Ishikawa (cell line): ENCODE measurements at regions not wholly inside any gene's neighbourhood (a gene's known extent, or its start where the extent isn't known, plus 50 kb on each side); places are given as distances from the start of the nearest gene placed in this dataset.

Source experiments
- CEBPB ChIP-seq: IDR thresholded peaks from 2 replicates; pipeline ENCODE4 v1.6.1; 2012
- CREB1 ChIP-seq: IDR thresholded peaks from 2 replicates; pipeline ENCODE4 v1.6.1; 2012; ENCODE audit warnings: low read depth
- EGR1 ChIP-seq: IDR thresholded peaks from 2 replicates; pipeline ENCODE4 v1.6.1; 2012
- EP300 ChIP-seq: IDR thresholded peaks from 2 replicates; pipeline ENCODE4 v1.6.1; 2012; ENCODE audit warnings: borderline replicate concordance
- FOXM1 ChIP-seq: IDR thresholded peaks from 2 replicates; pipeline ENCODE4 v1.6.1; 2012; ENCODE audit warnings: low read depth, borderline replicate concordance
- MAX ChIP-seq: IDR thresholded peaks from 2 replicates; pipeline ENCODE4 v1.6.1; 2012
- NFIC ChIP-seq: IDR thresholded peaks from 2 replicates; pipeline ENCODE4 v1.6.1; 2012
- RAD21 ChIP-seq: IDR thresholded peaks from 2 replicates; pipeline ENCODE4 v1.6.1; 2012; ENCODE audit warnings: low read depth
- REST ChIP-seq: IDR thresholded peaks from 2 replicates; pipeline ENCODE4 v1.6.1; 2012; ENCODE audit warnings: low read depth, mild to moderate bottlenecking
- TAF1 ChIP-seq: IDR thresholded peaks from 2 replicates; pipeline ENCODE4 v1.6.1; 2012; ENCODE audit warnings: low read depth, mild to moderate bottlenecking
- TCF12 ChIP-seq: IDR thresholded peaks from 2 replicates; pipeline ENCODE4 v1.6.1; 2012; ENCODE audit warnings: low read depth
- TEAD4 ChIP-seq: IDR thresholded peaks from 2 replicates; pipeline ENCODE4 v1.6.1; 2012
- USF1 ChIP-seq: IDR thresholded peaks from 2 replicates; pipeline ENCODE4 v1.6.1; 2012
- YY1 ChIP-seq: IDR thresholded peaks from 2 replicates; pipeline ENCODE4 v1.6.1; 2012; ENCODE audit warnings: low read depth
- ZBTB7A ChIP-seq: IDR thresholded peaks from 2 replicates; pipeline ENCODE4 v1.6.1; 2012; ENCODE audit warnings: low read depth

- TF ChIP-seq FOXM1 (no peak), RAD21 (no peak), REST (no peak), TCF12 (no peak), USF1 (no peak), ZBTB7A (no peak), NFIC (no peak), YY1 (no peak), CREB1 (no peak), EP300 (no peak), EGR1 (no peak), MAX (no peak), CEBPB (no peak), TAF1 (no peak)
Measured at GRCh38 chr22:48102581-48102980, 1340.1 kb downstream of the TBC1D22A start.

GRCh38 chr22:48101704-48102103, 1339.3 kb downstream of the TBC1D22A start:
- TF ChIP-seq ZBTB7A (no peak), REST (no peak), EGR1 (no peak), CEBPB (no peak), TEAD4 (no peak), YY1 (no peak), TAF1 (no peak)

- no peak for TF ChIP-seq USF1
- TF ChIP-seq TAF1: no peak
- TF ChIP-seq RAD21: no peak
- no peak for TF ChIP-seq EP300
- no peak for TF ChIP-seq YY1
- TF ChIP-seq TEAD4: no peak
- no peak for TF ChIP-seq CREB1
Measured at GRCh38 chr22:48100685-48101417, 1338.4 kb downstream of the TBC1D22A start.

GRCh38 chr22:48099671-48100070, 1337.2 kb downstream of the TBC1D22A start:
- TF ChIP-seq EGR1: no peak
- no peak for TF ChIP-seq CREB1
- no peak for TF ChIP-seq REST
- no peak for TF ChIP-seq USF1
- no peak for TF ChIP-seq RAD21
- no peak for TF ChIP-seq NFIC
- TF ChIP-seq TAF1: no peak
- TF ChIP-seq ZBTB7A: no peak
- no peak for TF ChIP-seq TEAD4

GRCh38 chr22:48099251-48099650, 1336.8 kb downstream of the TBC1D22A start:
- TF ChIP-seq RAD21: no peak
- no peak for TF ChIP-seq TEAD4
- TF ChIP-seq TCF12: no peak
- TF ChIP-seq FOXM1: no peak
- TF ChIP-seq YY1: no peak
- no peak for TF ChIP-seq ZBTB7A
